Activated naive CD4-positive, alpha-beta T cell treated with anti-CD3 and anti-CD28 coated beads for 36 hours (primary cell): ENCODE measurements at regions not wholly inside any gene's neighbourhood (a gene's known extent, or its start where the extent isn't known, plus 50 kb on each side); places are given as distances from the start of the nearest gene placed in this dataset.

Experiments used
- CTCF ChIA-PET: fragments of 350-600 bp; sonication (Branson Sonifier 250); formaldehyde crosslinking; loops from one replicate; lab custom pipeline; 2021; ENCODE audit warnings: antibody characterized with exemption; lab: Charles Lee
- DNase-seq: peaks from one replicate; pipeline ENCODE4 v3.0.0-alpha.2; 2020
- H3K27ac Mint-ChIP-seq: one replicate; pipeline ENCODE4 v1.8.0; 2021; ENCODE audit warnings: mild to moderate bottlenecking, mixed read lengths
- H3K27me3 Mint-ChIP-seq: one replicate; pipeline ENCODE4 v1.8.0; 2021; ENCODE audit warnings: low read depth, mixed read lengths
- H3K36me3 Mint-ChIP-seq: one replicate; pipeline ENCODE4 v1.8.0; 2021; ENCODE audit warnings: low read depth, mixed read lengths
- H3K4me1 Mint-ChIP-seq: one replicate; pipeline ENCODE4 v1.8.0; 2021; ENCODE audit warnings: low read depth, mixed read lengths
- H3K4me3 Mint-ChIP-seq: one replicate; pipeline ENCODE4 v1.8.0; 2021; ENCODE audit warnings: mild to moderate bottlenecking, moderate library complexity, mixed read lengths
- H3K9me3 Mint-ChIP-seq: one replicate; pipeline ENCODE4 v1.8.0; 2021; ENCODE audit warnings: mixed read lengths
- intact Hi-C: fragments of 100-400 bp; cut with micrococcal nuclease; formaldehyde crosslinking; loops from one replicate; pipeline ENCODE4 v1.15.1; 2023

DNA sequence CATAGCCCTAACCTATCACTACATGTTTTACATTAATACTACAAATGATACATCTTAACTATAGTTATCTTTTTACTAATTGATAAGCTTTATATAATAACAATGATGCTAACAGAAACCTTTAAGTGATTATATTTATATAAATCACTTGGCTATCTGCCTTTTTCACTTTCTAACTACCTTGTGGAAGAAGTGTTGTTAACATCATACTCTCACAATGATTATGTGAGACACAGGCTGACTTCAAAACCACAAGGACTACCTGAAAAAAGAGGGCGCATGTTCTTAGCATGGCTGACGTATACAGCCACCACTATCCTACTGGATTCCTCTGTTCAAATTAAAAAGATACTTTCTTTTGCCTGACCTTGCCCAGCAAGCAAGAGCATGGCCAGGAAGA, 135.3 kb upstream of the SOX5 start:
- Mint-ChIP-seq H3K9me3 (no peaks in the 10 kb centered on the region), H3K4me1 (no peaks in the 10 kb centered on the region), H3K27ac (no peak overlapping the region), H3K27me3 (no peaks in the 10 kb centered on the region), H3K4me3 (no peak overlapping the region), H3K36me3 (no peaks in the 10 kb centered on the region)
- no peak for DNase-seq
- intact Hi-C loops = no loop called here
- CTCF ChIA-PET = no interaction called here

DNA sequence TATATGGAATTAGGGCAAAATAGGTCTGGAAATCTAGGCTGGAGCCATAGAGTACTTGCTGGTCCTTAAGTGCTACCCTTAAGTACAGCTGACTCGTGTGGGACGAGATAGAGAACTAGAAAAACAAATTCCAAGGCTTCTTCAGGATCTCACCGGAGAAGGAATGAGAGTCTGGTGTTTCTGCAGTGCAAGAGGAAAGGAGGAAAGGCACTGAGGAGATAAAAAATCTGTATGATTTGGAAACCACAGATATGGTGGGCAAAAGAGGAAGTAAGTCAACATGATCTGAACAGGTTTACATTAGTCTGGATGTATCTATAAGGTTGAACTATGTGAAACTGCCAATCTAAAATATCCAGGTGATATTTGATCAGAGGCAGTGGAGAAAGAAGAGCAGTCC, 134.4 kb upstream of the SOX5 start:
- Mint-ChIP-seq H3K4me3 (no peak overlapping the region), H3K27me3 (no peaks in the 10 kb centered on the region)

DNA sequence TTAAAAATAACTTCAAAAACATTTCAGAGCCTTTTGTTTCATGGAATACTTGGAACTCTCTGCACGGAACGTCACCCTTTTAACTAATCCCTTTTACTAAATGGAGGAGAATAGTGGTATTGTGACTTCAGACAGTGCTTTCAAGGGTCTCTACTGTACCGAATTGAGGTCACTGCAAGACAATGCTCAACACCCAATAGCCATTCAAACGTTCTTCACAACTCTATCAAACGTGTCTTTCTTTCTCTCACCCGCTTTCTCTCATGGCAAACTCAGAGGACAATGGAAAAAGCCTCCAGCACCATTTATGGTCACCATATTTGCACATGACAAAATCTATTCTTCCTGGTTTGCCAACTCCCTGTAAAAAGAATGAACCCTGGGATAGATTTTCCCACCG, 132.1 kb upstream of the SOX5 start:
- H3K9me3 Mint-ChIP-seq = no peaks in the 10 kb centered on the region
- CTCF ChIA-PET = interaction anchor here (0.5 kb wide), 1 partner anchor 23 kb away, joined by 3 read pairs; no protein-coding TSS in a partner anchor
- no peak for DNase-seq
- no peaks in the 10 kb centered on the region for H3K4me1 Mint-ChIP-seq
- no peak overlapping the region for H3K27ac Mint-ChIP-seq
- no peaks in the 10 kb centered on the region for H3K27me3 Mint-ChIP-seq
- H3K36me3 Mint-ChIP-seq = no peaks in the 10 kb centered on the region
- intact Hi-C loops = no loop called here
- no peak overlapping the region for H3K4me3 Mint-ChIP-seq

More for the DNA sequence above, 134.4 kb upstream of the SOX5 start:
- Mint-ChIP-seq H3K9me3 (no peaks in the 10 kb centered on the region), H3K27ac (no peak overlapping the region), H3K4me1 (no peaks in the 10 kb centered on the region), H3K36me3 (no peaks in the 10 kb centered on the region)
- no peak for DNase-seq
- CTCF ChIA-PET = no interaction called here
- intact Hi-C loops = no loop called here

DNA sequence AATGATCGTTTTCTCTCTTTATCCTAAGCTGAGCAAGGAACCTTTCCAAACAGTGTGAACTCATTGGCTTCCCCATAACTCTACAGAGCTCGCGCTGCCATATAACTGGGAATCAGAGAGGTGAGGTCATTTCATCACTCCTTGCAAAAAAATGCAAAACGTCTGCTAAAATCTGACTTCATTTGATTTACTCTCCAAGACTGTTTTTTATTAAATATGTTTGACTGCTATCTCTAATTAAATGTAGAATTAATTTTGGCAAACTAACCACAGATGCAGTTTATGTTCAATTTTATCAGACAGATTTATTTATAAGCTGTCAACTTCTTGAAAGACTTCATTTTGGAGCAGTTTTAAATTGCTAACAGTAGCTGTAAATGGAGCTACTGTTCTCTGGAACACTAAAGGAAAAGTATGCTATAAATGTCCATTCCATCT, 131.6 kb upstream of the SOX5 start:
- H3K9me3 Mint-ChIP-seq = no peaks in the 10 kb centered on the region
- H3K27ac Mint-ChIP-seq = no peak overlapping the region
- H3K4me3 Mint-ChIP-seq = no peak overlapping the region
- no peak for DNase-seq
- CTCF ChIA-PET = interaction anchor here (0.6 kb wide), 1 partner anchor 138 kb away, joined by 3 read pairs; no protein-coding TSS in a partner anchor
- H3K4me1 Mint-ChIP-seq = no peaks in the 10 kb centered on the region
- H3K36me3 Mint-ChIP-seq = no peaks in the 10 kb centered on the region
- no peaks in the 10 kb centered on the region for H3K27me3 Mint-ChIP-seq
- intact Hi-C loops = no loop called here

DNA sequence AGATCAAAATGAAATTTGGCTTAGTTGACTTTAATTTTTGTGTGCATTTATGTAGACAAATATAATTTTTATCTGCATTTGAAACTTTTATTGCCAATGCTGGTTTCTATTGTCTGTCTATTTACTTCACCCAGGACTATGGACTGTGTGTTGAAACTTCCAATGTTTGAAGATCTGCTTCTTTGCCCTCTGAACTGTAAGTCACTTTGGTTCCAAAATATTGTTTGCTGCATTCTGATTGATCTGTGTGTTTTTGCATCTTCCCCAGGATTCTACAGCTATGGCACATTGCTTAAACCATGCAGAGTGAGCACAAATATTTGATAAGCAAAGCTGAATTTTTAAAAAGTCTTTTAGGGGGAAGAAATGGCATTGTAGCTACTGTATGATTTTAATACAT, 131.0 kb upstream of the SOX5 start:
- Mint-ChIP-seq H3K9me3 (peaks cover 4% of the 10 kb centered on the region), H3K4me3 (no peak overlapping the region), H3K27me3 (no peaks in the 10 kb centered on the region), H3K4me1 (no peaks in the 10 kb centered on the region), H3K27ac (no peak overlapping the region), H3K36me3 (no peaks in the 10 kb centered on the region)
- intact Hi-C loops = no loop called here
- CTCF ChIA-PET = interaction anchor here (0.6 kb wide), 1 partner anchor 137 kb away, joined by 3 read pairs; no protein-coding TSS in a partner anchor
- DNase-seq = no peak

DNA sequence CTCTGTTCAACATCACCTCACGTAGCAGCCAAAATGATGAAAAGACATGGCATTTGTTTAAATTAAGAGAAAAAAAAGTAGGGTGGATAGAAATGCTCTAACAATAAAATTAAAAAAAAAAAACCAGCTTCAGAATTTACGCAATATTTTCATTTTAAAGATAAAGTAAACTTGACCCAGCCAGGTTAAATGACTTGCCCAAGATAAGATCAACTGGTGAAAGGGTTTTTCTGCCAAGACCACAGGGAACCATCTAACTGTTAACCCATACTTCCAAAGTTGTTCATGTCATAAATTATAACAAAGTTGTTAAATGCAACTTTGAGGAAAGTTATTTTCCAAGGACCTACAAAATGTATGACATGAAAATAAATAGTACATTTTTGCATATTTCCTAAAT, 129.6 kb upstream of the SOX5 start:
- no peak overlapping the region for H3K4me3 Mint-ChIP-seq
- intact Hi-C loops = no loop called here
- H3K27me3 Mint-ChIP-seq = no peaks in the 10 kb centered on the region
- H3K4me1 Mint-ChIP-seq = no peaks in the 10 kb centered on the region
- no peak overlapping the region for H3K27ac Mint-ChIP-seq
- peaks cover 4% of the 10 kb centered on the region for H3K9me3 Mint-ChIP-seq
- no peaks in the 10 kb centered on the region for H3K36me3 Mint-ChIP-seq
- no peak for DNase-seq
- CTCF ChIA-PET = no interaction called here

DNA sequence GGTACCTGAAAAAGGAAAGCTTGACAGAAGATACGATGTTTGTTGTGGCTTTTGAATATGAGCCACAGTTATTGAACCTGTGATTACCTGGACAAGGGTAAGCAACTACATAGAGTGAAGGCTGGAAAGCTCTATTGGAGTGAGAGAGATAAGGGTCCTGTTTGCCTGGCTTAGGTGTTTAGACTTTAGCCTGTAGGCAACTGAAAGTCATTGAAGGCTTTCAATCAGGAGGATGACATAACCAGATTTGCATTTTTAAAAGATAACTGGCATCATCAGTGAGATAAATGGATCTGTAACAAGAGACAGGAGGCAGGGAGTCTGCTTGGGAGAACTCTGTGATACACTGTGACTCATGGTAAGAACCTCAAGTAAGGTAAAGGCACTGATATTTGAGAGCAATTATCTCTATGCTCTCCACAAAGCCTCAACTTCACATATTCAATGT, 128.9 kb upstream of the SOX5 start:
- intact Hi-C loops = no loop called here
- Mint-ChIP-seq H3K27me3 (no peaks in the 10 kb centered on the region), H3K4me3 (no peak overlapping the region), H3K9me3 (peaks cover 4% of the 10 kb centered on the region), H3K4me1 (no peaks in the 10 kb centered on the region), H3K27ac (no peak overlapping the region), H3K36me3 (no peaks in the 10 kb centered on the region)
- no peak for DNase-seq
- CTCF ChIA-PET = interaction anchor here (0.6 kb wide), 1 partner anchor 215 kb away, joined by 3 read pairs; no protein-coding TSS in a partner anchor

DNA sequence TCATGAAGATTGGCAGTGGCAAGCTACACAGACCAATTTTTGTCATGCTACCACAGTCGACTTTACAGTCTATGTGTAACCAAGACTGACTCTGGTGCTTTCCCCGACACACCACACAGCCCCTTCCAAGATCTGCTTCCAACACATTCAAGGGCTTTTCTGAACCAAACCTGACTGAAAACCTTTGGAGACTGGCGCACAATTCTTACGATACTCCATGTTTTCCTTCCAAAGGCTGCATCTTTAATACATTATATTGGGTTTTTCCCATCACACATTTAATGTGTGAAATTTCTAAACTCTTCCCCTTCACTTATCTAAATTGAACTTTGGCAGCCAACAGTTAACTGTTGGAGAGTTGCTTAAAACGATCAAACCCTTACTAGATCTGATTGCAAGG, 127.7 kb upstream of the SOX5 start:
- Mint-ChIP-seq H3K36me3 (no peaks in the 10 kb centered on the region), H3K27me3 (no peaks in the 10 kb centered on the region), H3K4me1 (no peaks in the 10 kb centered on the region), H3K4me3 (no peak overlapping the region), H3K27ac (no peak overlapping the region), H3K9me3 (peaks cover 4% of the 10 kb centered on the region)
- intact Hi-C loops = no loop called here
- CTCF ChIA-PET = no interaction called here
- DNase-seq = no peak

DNA sequence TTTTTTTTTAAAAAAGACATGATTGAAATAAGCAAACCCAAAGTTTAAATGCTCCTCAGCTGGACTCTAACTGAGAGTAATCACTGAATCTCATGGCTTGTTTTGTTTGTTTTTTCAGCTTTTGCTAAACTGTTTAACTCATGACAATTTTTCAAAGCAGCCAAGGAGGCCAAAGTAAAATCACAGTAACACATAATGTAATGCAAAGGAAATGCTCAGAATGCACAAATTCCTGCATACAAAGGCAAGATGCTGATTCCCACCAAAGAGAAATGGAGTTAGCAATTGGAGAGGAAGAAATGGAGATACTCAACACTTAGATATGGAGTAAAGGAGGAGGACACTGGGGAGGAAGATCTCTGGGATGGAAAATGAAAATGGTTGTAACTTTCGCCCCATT, 126.2 kb upstream of the SOX5 start:
- Mint-ChIP-seq H3K27ac (no peak overlapping the region), H3K9me3 (peaks cover 4% of the 10 kb centered on the region)
- intact Hi-C loops = no loop called here

DNA sequence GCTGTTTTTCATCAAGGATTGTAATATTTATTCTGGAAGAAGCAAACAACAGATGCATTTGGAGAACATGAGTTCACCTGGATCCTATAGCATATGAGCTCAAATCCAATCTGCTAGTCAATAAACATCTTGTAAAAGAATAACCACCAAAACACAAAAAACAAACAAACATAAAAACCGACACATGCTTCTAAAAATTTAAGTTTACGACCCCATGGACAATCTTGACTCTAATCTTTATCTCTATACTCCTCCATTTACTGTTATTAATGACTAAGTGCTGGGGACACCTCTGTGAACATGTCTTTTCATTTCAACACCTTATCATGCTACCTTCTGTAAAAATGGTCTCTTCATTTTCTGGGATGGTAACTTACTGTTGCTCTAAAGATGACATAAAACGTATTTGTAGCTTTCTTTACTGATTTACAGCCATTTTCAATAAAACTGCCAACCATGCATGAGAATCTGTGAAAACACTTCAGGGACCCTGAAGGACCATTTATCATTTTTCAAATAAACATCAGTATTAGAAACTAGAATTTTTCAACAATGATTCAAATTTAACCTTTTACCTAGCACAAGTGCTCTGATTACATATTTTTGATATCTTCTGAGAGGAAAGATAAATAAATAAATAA, 123.8 kb upstream of the SOX5 start:
- no peaks in the 10 kb centered on the region for H3K27me3 Mint-ChIP-seq
- CTCF ChIA-PET = no interaction called here
- no peak overlapping the region for H3K27ac Mint-ChIP-seq
- intact Hi-C loops = no loop called here
- DNase-seq = no peak
- H3K4me3 Mint-ChIP-seq = no peak overlapping the region
- no peaks in the 10 kb centered on the region for H3K36me3 Mint-ChIP-seq
- H3K4me1 Mint-ChIP-seq = no peaks in the 10 kb centered on the region
- peaks cover 4% of the 10 kb centered on the region for H3K9me3 Mint-ChIP-seq

More for the DNA sequence above, 126.2 kb upstream of the SOX5 start:
- Mint-ChIP-seq H3K4me1 (no peaks in the 10 kb centered on the region), H3K36me3 (no peaks in the 10 kb centered on the region), H3K4me3 (no peak overlapping the region), H3K27me3 (no peaks in the 10 kb centered on the region)
- DNase-seq = no peak
- CTCF ChIA-PET = no interaction called here

DNA sequence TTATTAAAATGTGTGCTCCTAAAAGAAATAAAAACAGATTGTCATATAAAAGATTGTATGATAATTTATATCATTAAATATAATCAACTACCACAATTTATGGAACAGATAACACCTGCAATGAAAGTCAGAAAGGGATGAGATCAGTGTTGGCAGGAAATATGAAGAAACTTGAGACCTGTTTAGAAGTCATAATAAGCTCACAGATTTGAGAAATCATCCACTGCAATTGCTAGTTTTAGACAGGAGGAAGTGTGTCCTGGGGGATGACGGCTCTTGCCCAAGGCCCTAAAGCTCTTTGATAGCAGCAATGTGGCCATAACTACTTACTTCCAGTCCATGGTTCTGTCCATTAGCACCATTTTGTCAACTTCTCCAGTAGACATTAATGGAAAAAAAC, 122.8 kb upstream of the SOX5 start:
- no peak overlapping the region for H3K4me3 Mint-ChIP-seq
- H3K36me3 Mint-ChIP-seq = no peaks in the 10 kb centered on the region
- intact Hi-C loops = no loop called here
- H3K27ac Mint-ChIP-seq = no peak overlapping the region
- peaks cover 4% of the 10 kb centered on the region for H3K9me3 Mint-ChIP-seq
- CTCF ChIA-PET = interaction anchor here (0.9 kb wide), 1 partner anchor 12 kb away, joined by 6 read pairs; no protein-coding TSS in a partner anchor
- no peak for DNase-seq
- no peaks in the 10 kb centered on the region for H3K27me3 Mint-ChIP-seq
- no peaks in the 10 kb centered on the region for H3K4me1 Mint-ChIP-seq

DNA sequence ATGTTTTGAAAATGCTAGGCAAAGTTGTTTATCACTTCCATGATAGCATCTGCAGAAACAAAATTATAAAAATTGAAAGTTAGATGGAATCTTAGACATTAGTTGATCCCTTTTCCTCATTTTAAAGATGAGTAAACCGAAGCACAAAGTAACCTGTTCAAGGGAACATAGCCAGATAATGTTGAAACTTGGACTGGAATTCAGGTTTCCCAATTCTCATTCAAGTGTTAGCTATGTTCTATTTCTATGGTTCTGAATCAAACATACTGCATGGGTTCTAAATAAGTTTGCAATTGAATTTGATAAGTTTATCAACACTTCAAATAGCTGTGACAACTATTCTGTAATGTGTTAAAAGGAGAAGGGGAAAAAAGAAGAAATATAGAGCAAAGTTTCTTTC, 122.4 kb upstream of the SOX5 start:
- no peak overlapping the region for H3K27ac Mint-ChIP-seq
- no peak for DNase-seq
- H3K9me3 Mint-ChIP-seq = peaks cover 4% of the 10 kb centered on the region
- H3K4me1 Mint-ChIP-seq = no peaks in the 10 kb centered on the region
- no peaks in the 10 kb centered on the region for H3K36me3 Mint-ChIP-seq
- intact Hi-C loops = no loop called here
- CTCF ChIA-PET = interaction anchor here (0.9 kb wide), 1 partner anchor 11 kb away, joined by 6 read pairs; no protein-coding TSS in a partner anchor
- H3K4me3 Mint-ChIP-seq = no peak overlapping the region
- no peaks in the 10 kb centered on the region for H3K27me3 Mint-ChIP-seq
